Osteocyte (in vitro differentiated cells): ENCODE measurements at regions not wholly inside any gene's neighbourhood (a gene's known extent, or its start where the extent isn't known, plus 50 kb on each side); places are given as distances from the start of the nearest gene placed in this dataset.

Experiments
- DNase-seq: peaks from one replicate; pipeline ENCODE4 v3.0.0; 2021; ENCODE audit warnings: mixed read lengths; ENCODE audit not compliant: unreplicated experiment; ENCODE audit errors: extremely low spot score
- H3K27ac Mint-ChIP-seq: one replicate; pipeline ENCODE4 v1.8.0; 2021; ENCODE audit warnings: mild to moderate bottlenecking, mixed read lengths; ENCODE audit not compliant: unreplicated experiment
- H3K27me3 Mint-ChIP-seq: one replicate; pipeline ENCODE4 v1.8.0; 2021; ENCODE audit warnings: mixed read lengths; ENCODE audit not compliant: unreplicated experiment
- H3K36me3 Mint-ChIP-seq: one replicate; pipeline ENCODE4 v1.8.0; 2021; ENCODE audit warnings: mixed read lengths; ENCODE audit not compliant: unreplicated experiment
- H3K4me1 Mint-ChIP-seq: one replicate; pipeline ENCODE4 v1.8.0; 2021; ENCODE audit warnings: mixed read lengths; ENCODE audit not compliant: unreplicated experiment
- H3K4me3 Mint-ChIP-seq: one replicate; pipeline ENCODE4 v1.8.0; 2021; ENCODE audit warnings: mild to moderate bottlenecking, moderate library complexity, mixed read lengths; ENCODE audit not compliant: unreplicated experiment
- H3K9me3 Mint-ChIP-seq: one replicate; pipeline ENCODE4 v1.8.0; 2021; ENCODE audit warnings: mixed read lengths; ENCODE audit not compliant: unreplicated experiment
- TF ChIP-seq, protein P1 (sequence below): fragments of 200-600 bp; sonication (generic); IDR thresholded peaks from 2 replicates; pipeline ENCODE4 v1.5.0; 2021; ENCODE audit warnings: antibody characterized with exemption, mild to moderate bottlenecking, moderate library complexity

GRCh38 chr20:40892642-40893041 is 136.0 kb upstream of the TOP1 start:
- DNase-seq, result no peak
- peaks cover 37% of the 10 kb centered on the region for H3K27me3 Mint-ChIP-seq
- H3K4me1 Mint-ChIP-seq, result peaks cover 7% of the 10 kb centered on the region
- TF ChIP-seq, protein P1, sequence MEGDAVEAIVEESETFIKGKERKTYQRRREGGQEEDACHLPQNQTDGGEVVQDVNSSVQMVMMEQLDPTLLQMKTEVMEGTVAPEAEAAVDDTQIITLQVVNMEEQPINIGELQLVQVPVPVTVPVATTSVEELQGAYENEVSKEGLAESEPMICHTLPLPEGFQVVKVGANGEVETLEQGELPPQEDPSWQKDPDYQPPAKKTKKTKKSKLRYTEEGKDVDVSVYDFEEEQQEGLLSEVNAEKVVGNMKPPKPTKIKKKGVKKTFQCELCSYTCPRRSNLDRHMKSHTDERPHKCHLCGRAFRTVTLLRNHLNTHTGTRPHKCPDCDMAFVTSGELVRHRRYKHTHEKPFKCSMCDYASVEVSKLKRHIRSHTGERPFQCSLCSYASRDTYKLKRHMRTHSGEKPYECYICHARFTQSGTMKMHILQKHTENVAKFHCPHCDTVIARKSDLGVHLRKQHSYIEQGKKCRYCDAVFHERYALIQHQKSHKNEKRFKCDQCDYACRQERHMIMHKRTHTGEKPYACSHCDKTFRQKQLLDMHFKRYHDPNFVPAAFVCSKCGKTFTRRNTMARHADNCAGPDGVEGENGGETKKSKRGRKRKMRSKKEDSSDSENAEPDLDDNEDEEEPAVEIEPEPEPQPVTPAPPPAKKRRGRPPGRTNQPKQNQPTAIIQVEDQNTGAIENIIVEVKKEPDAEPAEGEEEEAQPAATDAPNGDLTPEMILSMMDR, result no peak
- no peak overlapping the region for H3K4me3 Mint-ChIP-seq
- H3K9me3 Mint-ChIP-seq, result no peaks in the 10 kb centered on the region
- no peak overlapping the region for H3K27ac Mint-ChIP-seq
- no peaks in the 10 kb centered on the region for H3K36me3 Mint-ChIP-seq

GRCh38 chr20:40893610-40894236 is 134.9 kb upstream of the TOP1 start:
- peaks cover 7% of the 10 kb centered on the region for H3K4me1 Mint-ChIP-seq
- TF ChIP-seq, protein P1, result no peak
- peaks cover 41% of the 10 kb centered on the region for H3K27me3 Mint-ChIP-seq
- no peak overlapping the region for H3K4me3 Mint-ChIP-seq
- no peaks in the 10 kb centered on the region for H3K36me3 Mint-ChIP-seq
- no peaks in the 10 kb centered on the region for H3K9me3 Mint-ChIP-seq
- no peak overlapping the region for H3K27ac Mint-ChIP-seq
- DNase-seq, result no peak

GRCh38 chr20:40894237-40894630 is 134.4 kb upstream of the TOP1 start:
- Mint-ChIP-seq H3K27me3 (peaks cover 42% of the 10 kb centered on the region), H3K36me3 (no peaks in the 10 kb centered on the region), H3K9me3 (no peaks in the 10 kb centered on the region)

DNA sequence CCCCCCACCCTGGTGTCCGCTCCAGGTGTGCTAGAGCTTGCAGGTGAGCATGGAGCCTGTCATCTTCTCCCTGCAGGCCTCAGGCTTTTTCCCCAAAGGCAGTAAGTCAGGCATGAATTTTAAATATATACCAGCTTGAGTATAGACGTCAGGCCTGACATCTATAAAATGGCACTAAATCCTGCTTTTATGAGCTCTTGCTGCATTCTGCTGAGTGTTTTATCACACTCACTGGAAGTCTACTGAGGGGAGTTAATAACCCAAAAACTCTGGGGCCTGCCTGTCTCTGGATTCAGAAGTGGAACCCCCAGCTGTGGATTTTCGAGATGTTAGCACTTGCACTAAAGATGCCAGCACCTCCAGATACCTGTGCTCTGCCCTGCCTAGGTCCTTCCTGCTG is 133.4 kb upstream of the TOP1 start:
- H3K9me3 Mint-ChIP-seq, result no peaks in the 10 kb centered on the region
- no peak for DNase-seq
- peaks cover 7% of the 10 kb centered on the region for H3K4me1 Mint-ChIP-seq
- no peak overlapping the region for H3K4me3 Mint-ChIP-seq
- peaks cover 48% of the 10 kb centered on the region for H3K27me3 Mint-ChIP-seq
- TF ChIP-seq, protein P1, result no peak
- no peaks in the 10 kb centered on the region for H3K36me3 Mint-ChIP-seq
- no peak overlapping the region for H3K27ac Mint-ChIP-seq

More at GRCh38 chr20:40894237-40894630, 134.4 kb upstream of the TOP1 start:
- no peak overlapping the region for H3K27ac Mint-ChIP-seq
- H3K4me1 Mint-ChIP-seq, result peaks cover 7% of the 10 kb centered on the region
- DNase-seq, result no peak
- TF ChIP-seq, protein P1, result no peak
- H3K4me3 Mint-ChIP-seq, result no peak overlapping the region

DNA sequence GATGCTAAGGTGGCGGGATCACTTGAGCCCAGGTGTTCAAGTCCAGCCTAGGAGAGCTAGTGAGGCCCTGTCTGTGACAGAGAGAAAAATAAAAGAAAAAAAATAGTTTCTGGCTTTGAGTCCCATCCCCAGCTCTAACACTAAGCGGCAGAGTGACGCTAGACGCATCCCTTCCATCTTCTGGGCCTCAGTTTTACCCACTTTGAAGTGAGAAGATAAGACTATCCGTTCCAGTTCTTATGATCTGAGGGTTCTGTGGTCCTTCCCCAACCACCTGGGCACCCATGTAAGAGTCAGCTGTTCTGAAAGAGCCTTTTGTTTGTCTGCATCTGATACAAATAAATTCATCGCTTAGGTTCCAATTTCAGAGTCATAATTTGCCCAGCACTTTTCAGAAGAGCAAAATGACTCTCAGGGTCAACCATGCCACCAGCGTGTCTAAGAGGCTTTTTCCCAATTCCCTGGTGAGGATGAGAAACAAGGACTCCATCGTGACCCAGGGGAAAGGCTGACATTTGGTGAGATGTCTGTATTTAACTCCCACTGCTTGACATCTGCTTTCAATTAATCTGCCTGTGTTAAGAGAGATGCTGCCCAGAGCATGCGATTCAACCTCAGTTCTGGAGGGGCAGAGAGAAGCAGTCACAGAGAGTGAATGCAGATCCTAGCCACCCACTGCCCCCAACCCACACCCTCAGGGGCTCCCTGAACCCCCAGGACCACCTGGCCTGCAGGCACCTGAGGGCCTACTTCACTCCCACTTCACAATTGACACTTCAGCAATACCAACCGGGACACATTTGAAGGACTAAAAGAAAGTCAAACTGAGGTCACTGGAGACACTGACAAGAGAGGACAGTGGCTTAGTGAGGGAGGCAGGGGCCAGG is 131.6 kb upstream of the TOP1 start:
- Mint-ChIP-seq H3K36me3 (no peaks in the 10 kb centered on the region), H3K27ac (no peak overlapping the region), H3K4me1 (peaks cover 7% of the 10 kb centered on the region), H3K9me3 (no peaks in the 10 kb centered on the region), H3K27me3 (peaks cover 49% of the 10 kb centered on the region), H3K4me3 (no peak overlapping the region)
- TF ChIP-seq, protein P1, result no peak
- no peak for DNase-seq
